Lung (tissue), 11 donors: ENCODE measurements at regions not wholly inside any gene's neighbourhood (a gene's known extent, or its start where the extent isn't known, plus 50 kb on each side); places are given as distances from the start of the nearest gene placed in this dataset.

Source experiments
- ATAC-seq: fragments of 200-7000 bp; cut with Tn5 transposase; one replicate; pipeline ENCODE4 v1.9.1; 2020; ENCODE audit warnings: moderate number of reproducible peaks; ENCODE audit not compliant: insufficient read depth, low FRiP score
- DNase-seq, 3 donors: peaks; one replicate each; pipeline ENCODE4 v3.0.0-alpha.2; 2013 to 2017
- H3K27ac ChIP-seq, 2 donors: one replicate each; pipeline ENCODE4 v1.5.1; 2013; ENCODE audit warnings: mild to moderate bottlenecking in 2 of 2, moderate library complexity in 2 of 2, control low read depth in 1 of 2, inconsistent platforms in 1 of 2, low read depth in 1 of 2, low read length in 1 of 2
- H3K27me3 ChIP-seq, 3 donors: one replicate each; pipeline ENCODE4 v1.5.1; 2013; ENCODE audit warnings: low read length in 2 of 3; ENCODE audit not compliant: control insufficient read depth in 3 of 3, insufficient read depth in 3 of 3
- H3K36me3 ChIP-seq, 4 donors: one replicate each; pipeline ENCODE4 v1.5.1; 2013; ENCODE audit warnings: low read length in 4 of 4, mild to moderate bottlenecking in 1 of 4, moderate library complexity in 1 of 4; ENCODE audit not compliant: control insufficient read depth in 4 of 4, insufficient read depth in 4 of 4
- H3K4me1 ChIP-seq, 5 donors: one replicate each; pipeline ENCODE4 v1.5.1; 2013; ENCODE audit warnings: low read length in 5 of 5, mild to moderate bottlenecking in 2 of 5, moderate library complexity in 1 of 5; ENCODE audit not compliant: control insufficient read depth in 5 of 5, insufficient read depth in 5 of 5
- H3K4me3 ChIP-seq: one replicate; pipeline ENCODE4 v1.5.1; 2013; ENCODE audit warnings: mild to moderate bottlenecking, control low read depth, moderate library complexity
- H3K9ac ChIP-seq, 2 donors: one replicate each; pipeline ENCODE4 v1.5.1; 2013; ENCODE audit warnings: low read length in 2 of 2, control low read depth in 1 of 2; ENCODE audit not compliant: insufficient read depth in 1 of 2
- H3K9me3 ChIP-seq, 4 donors: one replicate each; pipeline ENCODE4 v1.5.1; 2013; ENCODE audit warnings: low read length in 3 of 4, mild to moderate bottlenecking in 1 of 4, moderate library complexity in 1 of 4; ENCODE audit not compliant: control insufficient read depth in 4 of 4, insufficient read depth in 3 of 4
- CTCF ChIP-seq: IDR thresholded peaks from 2 replicates; pipeline ENCODE4 v1.5.1; 2012; ENCODE audit warnings: mild to moderate bottlenecking; ENCODE audit errors: control extremely low read depth, extremely low read depth
- WGBS, 2 donors: extraction: QIAGEN DNeasy Blood & Tissue Kit; methylation state at CpG; one replicate each; pipeline ENCODE4 v1.1.7; 2013; 5-methylcytosine and 5-hydroxymethylcytosine counted together
- donor health status: control.
- donor health status: control.
- donor health status: Bipolar disorder and iron deficiency.
- donor health status: healthy.
- donor health status: DM: yes; HTN: yes; CAD: no.

- Histone ChIP-seq H3K27me3 (no peaks in the 10 kb centered on the region), H3K9ac (no peak overlapping the region), H3K4me1 (peaks cover 0 to 9% (median under 1%) of the 10 kb centered on the region in 5 donors), H3K9me3 (peaks cover 0 to 2% (median 0%) of the 10 kb centered on the region in 4 donors), H3K36me3 (no peaks in the 10 kb centered on the region), H3K4me3 (no peak overlapping the region), H3K27ac (no peak overlapping the region)
- DNase-seq: no peak
- no peak for TF ChIP-seq CTCF
- 89 to 95% methylated on average over 7 of the region's 7 CpGs for WGBS, 2 donors
- no peak for ATAC-seq
Observed at GRCh38 chr2:128769457-128770142, 450.9 kb upstream of the HS6ST1 start.

DNA sequence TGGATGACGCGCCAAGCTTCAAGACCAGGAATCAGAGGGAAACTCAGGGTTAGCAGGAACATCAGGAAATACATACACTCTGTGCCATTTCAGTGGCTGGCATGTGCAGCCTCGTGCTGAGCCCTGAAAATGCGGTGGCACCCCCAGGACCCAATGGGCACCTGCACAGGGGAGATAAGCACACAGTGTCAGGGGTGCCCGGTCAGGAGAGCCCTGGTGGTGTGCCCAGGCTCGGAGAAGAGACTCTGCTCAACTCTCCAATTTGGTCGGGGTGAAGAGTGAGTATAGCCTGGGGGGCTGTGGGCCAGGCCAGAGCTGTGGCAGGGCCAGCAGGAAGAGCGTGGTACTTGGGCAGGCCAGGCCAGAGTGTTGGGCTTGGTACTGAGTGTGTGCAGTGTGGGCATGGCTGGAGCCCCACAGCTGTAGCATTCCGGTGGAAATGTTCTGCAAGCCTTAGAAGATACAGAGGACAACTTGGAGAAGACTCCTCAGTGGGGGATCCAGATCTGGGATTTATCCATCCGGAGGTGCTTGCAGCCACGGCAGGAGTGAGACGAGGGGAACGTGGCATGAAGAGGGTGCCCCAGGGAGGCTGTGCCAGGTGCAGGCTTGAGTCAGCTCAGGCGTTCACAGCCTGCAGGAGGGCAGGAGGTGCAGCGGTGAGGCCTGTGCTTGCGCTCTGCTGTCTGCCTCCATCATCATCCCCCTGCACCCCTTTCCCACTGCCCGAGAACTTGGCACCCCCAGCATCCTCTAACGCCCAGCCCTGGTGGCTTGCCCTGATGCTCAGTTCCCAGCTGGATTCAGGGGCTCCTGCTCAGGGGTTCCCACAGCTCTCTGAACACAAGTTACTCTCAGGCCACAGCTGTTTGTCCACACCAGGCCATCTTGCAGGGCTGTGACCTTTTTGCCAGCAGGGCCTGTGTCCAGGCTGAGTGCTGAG, 451.7 kb upstream of the HS6ST1 start:
- ATAC-seq (no peak), DNase-seq (no peak)
- Histone ChIP-seq H3K9ac (no peak overlapping the region), H3K36me3 (no peaks in the 10 kb centered on the region), H3K4me1 (peaks cover 0 to 17% (median 9%) of the 10 kb centered on the region in 5 donors), H3K4me3 (no peak overlapping the region), H3K27ac (no peak overlapping the region), H3K27me3 (no peaks in the 10 kb centered on the region), H3K9me3 (peaks cover 0 to 2% (median 0%) of the 10 kb centered on the region in 4 donors)
- 94% methylated on average over 18 of the region's 18 CpGs for WGBS, 2 donors
- no peak for TF ChIP-seq CTCF

GRCh38 chr2:128771401-128771800, 452.7 kb upstream of the HS6ST1 start:
- TF ChIP-seq CTCF: no peak

More at GRCh38 chr2:128771401-128771800, 452.7 kb upstream of the HS6ST1 start:
- Histone ChIP-seq H3K36me3 (no peaks in the 10 kb centered on the region), H3K4me3 (no peak overlapping the region), H3K27ac (no peak overlapping the region), H3K4me1 (peaks cover 0 to 17% (median 11%) of the 10 kb centered on the region in 5 donors), H3K27me3 (no peaks in the 10 kb centered on the region), H3K9ac (no peak overlapping the region), H3K9me3 (no peaks in the 10 kb centered on the region)
- DNase-seq (no peak), ATAC-seq (no peak)
- 64 to 71% methylated on average over 2 of the region's 2 CpGs for WGBS, 2 donors
